WTC11 (cell line): ENCODE measurements at regions not wholly inside any gene's neighbourhood (a gene's known extent, or its start where the extent isn't known, plus 50 kb on each side); places are given as distances from the start of the nearest gene placed in this dataset.
"Not testable (repeated sequence)": the region's sequence is repeated elsewhere in the genome, so short reads cannot be mapped to it uniquely, and the experiment has no call there.

Source experiments
- ATAC-seq: fragments of 200-7000 bp; cut with Tn5 transposase; 2 replicates; pipeline ENCODE4 v1.10.0; 2021; ENCODE audit warnings: mild to moderate bottlenecking, moderate library complexity
- CTCF ChIA-PET: fragments of 300-600 bp; sonication (Branson Sonifier 250); formaldehyde crosslinking; loops from one replicate; lab custom pipeline; 2021; ENCODE audit warnings: antibody characterized with exemption; lab: Charles Lee
- POLR2A ChIA-PET: fragments of 350-600 bp; sonication (Branson Sonifier 250); formaldehyde crosslinking; loops from one replicate; lab custom pipeline; 2021; ENCODE audit warnings: antibody characterized with exemption; lab: Charles Lee
- DNase-seq: peaks from one replicate; pipeline ENCODE4 v3.0.0; 2021; ENCODE audit warnings: low spot score
- H3K27ac Mint-ChIP-seq: 2 replicates; pipeline ENCODE4 v1.8.0; 2021; ENCODE audit warnings: mixed read lengths
- H3K27me3 Mint-ChIP-seq: 2 replicates; pipeline ENCODE4 v1.8.0; 2021; ENCODE audit warnings: low read depth, mild to moderate bottlenecking, moderate library complexity, mixed read lengths
- H3K36me3 Mint-ChIP-seq: 2 replicates; pipeline ENCODE4 v1.8.0; 2021; ENCODE audit warnings: mixed read lengths
- H3K4me1 Mint-ChIP-seq: 2 replicates; pipeline ENCODE4 v1.8.0; 2022; ENCODE audit warnings: mixed read lengths
- H3K4me3 Mint-ChIP-seq: 2 replicates; pipeline ENCODE4 v1.8.0; 2021; ENCODE audit warnings: mild to moderate bottlenecking, moderate library complexity, mixed read lengths
- H3K9me3 Mint-ChIP-seq: 2 replicates; pipeline ENCODE4 v1.8.0; 2021; ENCODE audit warnings: mixed read lengths
- GABPB1 ChIP-seq: sonication (generic); formaldehyde crosslinking; IDR thresholded peaks from 2 replicates; pipeline ENCODE4 v1.8.1; 2023; ENCODE audit warnings: mild to moderate bottlenecking, missing genetic modification reagents
- IRF2 ChIP-seq: sonication (generic); formaldehyde crosslinking; IDR thresholded peaks from 2 replicates; pipeline ENCODE4 v1.8.0; 2022; ENCODE audit warnings: low read depth, missing genetic modification reagents, borderline replicate concordance
- ZNF138 ChIP-seq: sonication (generic); formaldehyde crosslinking; conservative IDR thresholded peaks from 2 replicates; pipeline ENCODE4 v1.8.1; 2022; ENCODE audit warnings: mild to moderate bottlenecking, moderate library complexity, missing genetic modification reagents
- ZNF396 ChIP-seq: fragments of 250-450 bp; sonication (Bioruptor Pico); IDR thresholded peaks from 2 replicates; pipeline ENCODE4 v1.8.0; 2021; ENCODE audit warnings: mild to moderate bottlenecking, moderate library complexity, borderline replicate concordance
- TF ChIP-seq, protein P1 (sequence below): fragments of 250-450 bp; sonication (Bioruptor Pico); IDR thresholded peaks from 2 replicates; pipeline ENCODE4 v1.9.0; 2021; ENCODE audit warnings: mild to moderate bottlenecking, borderline replicate concordance
- TF ChIP-seq, protein P2 (sequence below): sonication (generic); formaldehyde crosslinking; IDR thresholded peaks from 2 replicates; pipeline ENCODE4 v1.8.0; 2023; ENCODE audit warnings: missing genetic modification reagents, mild to moderate bottlenecking, borderline replicate concordance
- TF ChIP-seq, protein P3 (sequence below): sonication (generic); formaldehyde crosslinking; IDR thresholded peaks from 2 replicates; pipeline ENCODE4 v1.8.0; 2022; ENCODE audit warnings: mild to moderate bottlenecking, missing genetic modification reagents

DNA sequence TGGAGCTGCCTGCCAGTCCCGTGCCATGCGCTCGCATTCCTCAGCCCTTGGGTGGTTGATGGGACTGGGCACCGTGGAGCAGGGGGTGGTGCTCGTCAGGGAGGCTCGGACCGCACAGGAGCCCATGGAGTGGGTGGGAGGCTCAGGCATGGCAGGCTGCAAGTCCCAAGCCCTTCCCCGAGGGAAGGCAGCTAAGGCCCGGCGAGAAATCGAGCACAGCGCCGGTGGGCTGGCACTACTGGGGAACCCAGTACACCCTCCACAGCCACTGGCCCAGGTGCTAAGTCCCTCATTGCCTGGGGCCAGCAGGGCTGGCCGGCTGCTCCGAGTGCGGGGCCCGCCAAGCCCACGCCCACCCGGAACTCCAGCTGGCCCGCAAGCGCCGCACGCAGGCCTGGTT lies 118.2 kb upstream of the TOP1 start:
- DNase-seq, ATAC-seq, CTCF ChIA-PET, H3K27ac Mint-ChIP-seq, H3K4me1 Mint-ChIP-seq, H3K36me3 Mint-ChIP-seq, H3K4me3 Mint-ChIP-seq, POLR2A ChIA-PET, H3K27me3 Mint-ChIP-seq: not testable (repeated sequence)
- peaks cover 27% of the 10 kb centered on the region for H3K9me3 Mint-ChIP-seq

DNA sequence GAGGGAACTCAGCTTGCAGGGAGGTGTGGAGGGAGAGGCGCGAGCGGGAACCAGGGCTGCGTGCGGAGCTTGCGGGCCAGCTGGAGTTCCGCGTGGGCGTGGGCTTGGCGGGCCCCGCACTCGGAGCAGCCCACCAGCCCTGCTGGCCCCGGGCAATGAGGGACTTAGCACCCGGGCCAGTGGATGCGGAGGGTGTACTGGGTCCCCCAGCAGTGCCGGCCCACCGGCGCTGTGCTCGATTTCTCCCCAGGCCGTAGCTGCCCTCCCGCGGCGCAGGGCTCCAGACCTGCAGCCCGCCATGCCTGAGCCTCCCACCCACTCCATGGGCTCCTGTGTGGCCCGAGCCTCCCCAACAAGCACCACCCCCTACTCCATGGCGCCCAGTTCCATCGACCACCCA lies 117.5 kb upstream of the TOP1 start:
- CTCF ChIA-PET = interaction anchor here (1.3 kb wide), 1 partner anchor 114 kb away, joined by 5 read pairs; no protein-coding TSS in a partner anchor
- H3K36me3 Mint-ChIP-seq, H3K4me1 Mint-ChIP-seq, POLR2A ChIA-PET, H3K4me3 Mint-ChIP-seq, H3K27me3 Mint-ChIP-seq, DNase-seq, H3K27ac Mint-ChIP-seq, ATAC-seq: not testable (repeated sequence)
- H3K9me3 Mint-ChIP-seq = peaks cover 20% of the 10 kb centered on the region

DNA sequence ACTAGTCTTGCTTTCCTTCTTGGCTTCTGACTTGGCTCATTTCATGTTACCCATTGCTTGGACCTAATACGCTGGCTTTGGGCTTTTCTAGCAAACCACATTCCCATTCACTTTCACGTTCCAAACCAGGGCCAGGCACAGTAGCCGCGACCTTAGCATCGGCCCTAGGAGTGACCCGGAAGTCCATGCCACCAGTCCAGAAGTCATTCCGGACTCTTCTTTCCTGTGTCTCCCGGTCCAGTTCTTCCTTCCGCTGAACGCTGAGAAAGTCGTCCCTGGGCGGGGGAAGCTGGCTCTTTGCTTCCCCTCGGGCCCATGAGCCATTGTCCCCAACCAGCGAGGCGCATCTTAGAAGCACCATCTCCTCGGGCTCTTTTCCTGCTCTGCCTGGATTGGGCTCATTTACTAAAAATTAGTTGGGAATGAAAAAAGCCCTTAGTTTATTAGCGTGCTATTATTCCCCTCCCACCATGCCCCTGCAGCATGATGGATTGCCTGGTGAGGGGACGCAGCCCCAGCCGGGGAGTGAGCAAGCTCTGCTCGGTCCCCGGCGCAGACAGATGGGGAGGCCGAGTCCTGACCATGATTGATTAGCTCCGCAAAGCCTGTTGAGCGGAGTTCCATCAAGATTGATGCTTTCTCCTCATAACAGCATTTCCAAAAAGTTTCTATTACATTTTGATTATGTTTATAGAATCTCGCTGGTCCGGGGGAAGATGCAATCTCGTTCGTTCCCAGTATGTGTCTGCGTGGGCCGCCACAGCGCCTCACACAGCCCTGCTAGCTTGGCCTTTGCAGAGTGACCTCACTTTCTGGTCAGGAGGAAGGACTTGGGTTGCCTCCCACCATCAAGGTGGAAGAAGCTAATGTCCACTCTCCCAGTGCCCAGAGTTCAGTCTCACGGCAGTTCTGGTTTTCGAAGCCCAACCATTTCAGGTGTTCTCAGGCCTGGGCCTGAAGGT lies 115.1 kb upstream of the TOP1 start:
- TF ChIP-seq GABPB1 (CRISPR knock-in tag) = no peak
- Mint-ChIP-seq H3K36me3 (peaks cover 5% of the 10 kb centered on the region; the same call in 1 of the 2 replicates), H3K4me3 (no peak overlapping the region), H3K27me3 (no peaks in the 10 kb centered on the region), H3K27ac (no peak overlapping the region), H3K4me1 (no peaks in the 10 kb centered on the region), H3K9me3 (peaks cover 23% of the 10 kb centered on the region)
- ATAC-seq = no peak
- CTCF ChIA-PET = interaction anchor here (0.6 kb wide), 1 partner anchor 66 kb away, joined by 3 read pairs; no protein-coding TSS in a partner anchor
- no peak for DNase-seq
- POLR2A ChIA-PET = no interaction called here

DNA sequence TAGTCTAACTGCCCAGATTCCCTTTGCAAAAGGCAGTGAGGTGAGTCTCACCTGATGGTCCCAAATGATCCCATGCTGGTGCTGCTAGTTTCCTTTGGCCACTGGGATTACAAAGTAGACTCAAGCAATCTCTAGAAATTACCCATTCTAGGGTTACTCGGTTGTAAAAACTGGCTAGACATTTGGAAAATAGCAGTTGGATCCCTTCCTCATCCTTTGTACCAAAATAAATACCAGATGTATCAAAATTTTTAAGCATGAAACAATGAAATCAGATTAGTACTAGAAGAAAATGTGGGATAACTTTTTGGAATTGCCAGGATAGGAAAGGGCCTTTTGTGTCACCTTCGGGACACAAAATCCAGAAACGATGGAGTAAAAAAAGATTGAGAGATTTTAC lies 112.9 kb upstream of the TOP1 start:
- peaks cover 5% of the 10 kb centered on the region; the same call in 1 of the 2 replicates for H3K36me3 Mint-ChIP-seq

DNA sequence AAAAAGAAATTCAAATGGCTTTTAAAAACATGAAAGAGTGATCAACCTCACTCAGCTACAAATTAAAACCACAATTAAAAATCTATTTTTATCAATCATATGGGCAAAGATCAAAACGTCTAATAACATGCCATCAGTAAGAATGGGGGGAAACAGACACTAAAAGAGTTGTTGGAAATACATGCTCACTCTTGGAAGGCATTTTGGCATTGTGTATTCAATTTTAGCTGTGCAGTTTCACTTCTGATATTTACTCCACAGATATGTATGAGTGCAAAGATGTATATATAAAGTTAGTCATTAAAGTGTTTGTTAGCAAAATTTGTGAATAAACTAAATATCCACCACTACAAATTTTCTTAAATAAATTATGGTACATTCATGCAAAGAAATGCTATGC lies 112.3 kb upstream of the TOP1 start:
- H3K36me3 Mint-ChIP-seq = peaks cover 5% of the 10 kb centered on the region; the same call in 1 of the 2 replicates
- ATAC-seq = no peak
- H3K4me3 Mint-ChIP-seq = no peak overlapping the region
- no peaks in the 10 kb centered on the region for H3K4me1 Mint-ChIP-seq
- no peak for DNase-seq
- H3K27me3 Mint-ChIP-seq = no peaks in the 10 kb centered on the region
- ChIA-PET POLR2A (no interaction called here), CTCF (no interaction called here)
- no peak overlapping the region for H3K27ac Mint-ChIP-seq
- H3K9me3 Mint-ChIP-seq = peaks cover 14% of the 10 kb centered on the region
- TF ChIP-seq ZNF396 (CRISPR knock-in tag) (no peak), ZNF138 (no peak)
- TF ChIP-seq, protein P1, sequence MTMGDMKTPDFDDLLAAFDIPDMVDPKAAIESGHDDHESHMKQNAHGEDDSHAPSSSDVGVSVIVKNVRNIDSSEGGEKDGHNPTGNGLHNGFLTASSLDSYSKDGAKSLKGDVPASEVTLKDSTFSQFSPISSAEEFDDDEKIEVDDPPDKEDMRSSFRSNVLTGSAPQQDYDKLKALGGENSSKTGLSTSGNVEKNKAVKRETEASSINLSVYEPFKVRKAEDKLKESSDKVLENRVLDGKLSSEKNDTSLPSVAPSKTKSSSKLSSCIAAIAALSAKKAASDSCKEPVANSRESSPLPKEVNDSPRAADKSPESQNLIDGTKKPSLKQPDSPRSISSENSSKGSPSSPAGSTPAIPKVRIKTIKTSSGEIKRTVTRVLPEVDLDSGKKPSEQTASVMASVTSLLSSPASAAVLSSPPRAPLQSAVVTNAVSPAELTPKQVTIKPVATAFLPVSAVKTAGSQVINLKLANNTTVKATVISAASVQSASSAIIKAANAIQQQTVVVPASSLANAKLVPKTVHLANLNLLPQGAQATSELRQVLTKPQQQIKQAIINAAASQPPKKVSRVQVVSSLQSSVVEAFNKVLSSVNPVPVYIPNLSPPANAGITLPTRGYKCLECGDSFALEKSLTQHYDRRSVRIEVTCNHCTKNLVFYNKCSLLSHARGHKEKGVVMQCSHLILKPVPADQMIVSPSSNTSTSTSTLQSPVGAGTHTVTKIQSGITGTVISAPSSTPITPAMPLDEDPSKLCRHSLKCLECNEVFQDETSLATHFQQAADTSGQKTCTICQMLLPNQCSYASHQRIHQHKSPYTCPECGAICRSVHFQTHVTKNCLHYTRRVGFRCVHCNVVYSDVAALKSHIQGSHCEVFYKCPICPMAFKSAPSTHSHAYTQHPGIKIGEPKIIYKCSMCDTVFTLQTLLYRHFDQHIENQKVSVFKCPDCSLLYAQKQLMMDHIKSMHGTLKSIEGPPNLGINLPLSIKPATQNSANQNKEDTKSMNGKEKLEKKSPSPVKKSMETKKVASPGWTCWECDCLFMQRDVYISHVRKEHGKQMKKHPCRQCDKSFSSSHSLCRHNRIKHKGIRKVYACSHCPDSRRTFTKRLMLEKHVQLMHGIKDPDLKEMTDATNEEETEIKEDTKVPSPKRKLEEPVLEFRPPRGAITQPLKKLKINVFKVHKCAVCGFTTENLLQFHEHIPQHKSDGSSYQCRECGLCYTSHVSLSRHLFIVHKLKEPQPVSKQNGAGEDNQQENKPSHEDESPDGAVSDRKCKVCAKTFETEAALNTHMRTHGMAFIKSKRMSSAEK (CRISPR knock-in tag) = no peak

More for the DNA sequence above, 112.9 kb upstream of the TOP1 start:
- TF ChIP-seq, protein P2, sequence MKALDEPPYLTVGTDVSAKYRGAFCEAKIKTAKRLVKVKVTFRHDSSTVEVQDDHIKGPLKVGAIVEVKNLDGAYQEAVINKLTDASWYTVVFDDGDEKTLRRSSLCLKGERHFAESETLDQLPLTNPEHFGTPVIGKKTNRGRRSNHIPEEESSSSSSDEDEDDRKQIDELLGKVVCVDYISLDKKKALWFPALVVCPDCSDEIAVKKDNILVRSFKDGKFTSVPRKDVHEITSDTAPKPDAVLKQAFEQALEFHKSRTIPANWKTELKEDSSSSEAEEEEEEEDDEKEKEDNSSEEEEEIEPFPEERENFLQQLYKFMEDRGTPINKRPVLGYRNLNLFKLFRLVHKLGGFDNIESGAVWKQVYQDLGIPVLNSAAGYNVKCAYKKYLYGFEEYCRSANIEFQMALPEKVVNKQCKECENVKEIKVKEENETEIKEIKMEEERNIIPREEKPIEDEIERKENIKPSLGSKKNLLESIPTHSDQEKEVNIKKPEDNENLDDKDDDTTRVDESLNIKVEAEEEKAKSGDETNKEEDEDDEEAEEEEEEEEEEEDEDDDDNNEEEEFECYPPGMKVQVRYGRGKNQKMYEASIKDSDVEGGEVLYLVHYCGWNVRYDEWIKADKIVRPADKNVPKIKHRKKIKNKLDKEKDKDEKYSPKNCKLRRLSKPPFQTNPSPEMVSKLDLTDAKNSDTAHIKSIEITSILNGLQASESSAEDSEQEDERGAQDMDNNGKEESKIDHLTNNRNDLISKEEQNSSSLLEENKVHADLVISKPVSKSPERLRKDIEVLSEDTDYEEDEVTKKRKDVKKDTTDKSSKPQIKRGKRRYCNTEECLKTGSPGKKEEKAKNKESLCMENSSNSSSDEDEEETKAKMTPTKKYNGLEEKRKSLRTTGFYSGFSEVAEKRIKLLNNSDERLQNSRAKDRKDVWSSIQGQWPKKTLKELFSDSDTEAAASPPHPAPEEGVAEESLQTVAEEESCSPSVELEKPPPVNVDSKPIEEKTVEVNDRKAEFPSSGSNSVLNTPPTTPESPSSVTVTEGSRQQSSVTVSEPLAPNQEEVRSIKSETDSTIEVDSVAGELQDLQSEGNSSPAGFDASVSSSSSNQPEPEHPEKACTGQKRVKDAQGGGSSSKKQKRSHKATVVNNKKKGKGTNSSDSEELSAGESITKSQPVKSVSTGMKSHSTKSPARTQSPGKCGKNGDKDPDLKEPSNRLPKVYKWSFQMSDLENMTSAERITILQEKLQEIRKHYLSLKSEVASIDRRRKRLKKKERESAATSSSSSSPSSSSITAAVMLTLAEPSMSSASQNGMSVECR (CRISPR knock-in tag) = no peak
- TF ChIP-seq, protein P3, sequence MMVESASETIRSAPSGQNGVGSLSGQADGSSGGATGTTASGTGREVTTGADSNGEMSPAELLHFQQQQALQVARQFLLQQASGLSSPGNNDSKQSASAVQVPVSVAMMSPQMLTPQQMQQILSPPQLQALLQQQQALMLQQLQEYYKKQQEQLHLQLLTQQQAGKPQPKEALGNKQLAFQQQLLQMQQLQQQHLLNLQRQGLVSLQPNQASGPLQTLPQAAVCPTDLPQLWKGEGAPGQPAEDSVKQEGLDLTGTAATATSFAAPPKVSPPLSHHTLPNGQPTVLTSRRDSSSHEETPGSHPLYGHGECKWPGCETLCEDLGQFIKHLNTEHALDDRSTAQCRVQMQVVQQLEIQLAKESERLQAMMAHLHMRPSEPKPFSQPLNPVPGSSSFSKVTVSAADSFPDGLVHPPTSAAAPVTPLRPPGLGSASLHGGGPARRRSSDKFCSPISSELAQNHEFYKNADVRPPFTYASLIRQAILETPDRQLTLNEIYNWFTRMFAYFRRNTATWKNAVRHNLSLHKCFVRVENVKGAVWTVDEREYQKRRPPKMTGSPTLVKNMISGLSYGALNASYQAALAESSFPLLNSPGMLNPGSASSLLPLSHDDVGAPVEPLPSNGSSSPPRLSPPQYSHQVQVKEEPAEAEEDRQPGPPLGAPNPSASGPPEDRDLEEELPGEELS (CRISPR knock-in tag) = no peak
- no peak for TF ChIP-seq IRF2 (CRISPR knock-in tag)
- ChIA-PET POLR2A (no interaction called here), CTCF (no interaction called here)
- DNase-seq (no peak), ATAC-seq (no peak)
- no peaks in the 10 kb centered on the region for H3K4me1 Mint-ChIP-seq
- no peak overlapping the region for H3K27ac Mint-ChIP-seq
- H3K9me3 Mint-ChIP-seq = peaks cover 14% of the 10 kb centered on the region
- no peak overlapping the region for H3K4me3 Mint-ChIP-seq
- H3K27me3 Mint-ChIP-seq = no peaks in the 10 kb centered on the region
